HepG2 (cell line): ENCODE measurements at regions not wholly inside any gene's neighbourhood (a gene's known extent, or its start where the extent isn't known, plus 50 kb on each side); places are given as distances from the start of the nearest gene placed in this dataset.

Source experiments
- ATAC-seq: fragments of 200-7000 bp; cut with Tn5 transposase; 3 replicates; pipeline ENCODE4 v1.9.1; 2020; ENCODE audit warnings: mild to moderate bottlenecking, moderate library complexity
- BruUV-seq: library from RNA; stranded (reverse); fragments of 400-500 nt; replicated peaks from 2 replicates; lab custom pipeline; 2021; lab: Mats Ljungman, UMichigan
- CTCF ChIA-PET: fragments of 300-600 bp; formaldehyde crosslinking; extraction: SDS; loops from one replicate; lab custom pipeline; 2021; ENCODE audit warnings: low total read pairs, inconsistent platforms, low intra/inter-chr PET ratio; lab: Yijun Ruan, JAX
- POLR2A ChIA-PET: fragments of 350-600 bp; sonication (Branson Sonifier 250); formaldehyde crosslinking; loops from one replicate; lab custom pipeline; 2020; ENCODE audit warnings: antibody characterized with exemption, inconsistent platforms; lab: Yijun Ruan, JAX
- DNase-seq: peaks from one replicate; pipeline ENCODE4 v3.0.0-alpha.2; 2015; ENCODE audit warnings: low spot score
- FAIRE-seq: peaks from 3 replicates; lab custom pipeline; 2011; peaks lifted over from hg19 to GRCh38; lab: Jason Lieb, UNC
- H2AFZ ChIP-seq: one replicate; pipeline ENCODE4 v1.6.1; 2011; ENCODE audit warnings: low read length, inconsistent platforms
- H3K27ac ChIP-seq: fragments of 300-600 bp; 3 replicates; pipeline ENCODE4 v1.8.0; 2011; ENCODE audit warnings: mixed run types, mild to moderate bottlenecking, mixed read lengths, low read length, inconsistent platforms; ENCODE audit not compliant: insufficient read depth; ENCODE audit errors: extremely low read length
- H3K27me3 ChIP-seq, 2 experiments: fragments of 200-600 bp in 1 of 2; 2 replicates in 1 of 2; 3 replicates in 1 of 2; pipeline versions ENCODE4 v1.6.0 to v1.8.0; 2011; ENCODE audit warnings: low read length in 2 of 2, mild to moderate bottlenecking in 2 of 2, moderate library complexity in 2 of 2, inconsistent platforms in 1 of 2; ENCODE audit not compliant: insufficient read depth in 2 of 2, control insufficient read depth in 1 of 2
- H3K36me3 ChIP-seq, 2 experiments: fragments of 200-600 bp in 1 of 2; replicated peaks in 1 of 2; 2 replicates in 1 of 2; 3 replicates in 1 of 2; pipeline versions ENCODE4 v1.5.1 to v1.8.0; 2011; ENCODE audit warnings: low read length in 2 of 2, inconsistent platforms in 1 of 2; ENCODE audit not compliant: insufficient read depth in 2 of 2, control insufficient read depth in 1 of 2
- H3K4me1 ChIP-seq: 2 replicates; pipeline ENCODE4 v1.5.1; 2012; ENCODE audit warnings: low read length, inconsistent platforms; ENCODE audit not compliant: insufficient read depth
- H3K4me2 ChIP-seq: 2 replicates; pipeline ENCODE4 v1.6.0; 2011; ENCODE audit warnings: low read depth, low read length, inconsistent platforms
- H3K4me3 ChIP-seq, 3 experiments: fragments of 200-600 bp in 1 of 3; sonication (generic), shearing (Covaris generic) in 1 of 3; replicated peaks in 1 of 3; 2 replicates each; pipeline ENCODE4 v1.5.1; 2011 to 2016; ENCODE audit warnings: low read length in 3 of 3, inconsistent platforms in 2 of 3, low read depth in 2 of 3, mild to moderate bottlenecking in 2 of 3, control low read depth in 1 of 3, mixed read lengths in 1 of 3; ENCODE audit not compliant: insufficient read depth in 1 of 3
- H3K79me2 ChIP-seq: one replicate; pipeline ENCODE4 v1.6.1; 2011; ENCODE audit warnings: low read length, inconsistent platforms; ENCODE audit not compliant: insufficient read depth
- H3K9ac ChIP-seq: 2 replicates; pipeline ENCODE4 v1.6.0; 2011; ENCODE audit warnings: mild to moderate bottlenecking, low read depth, low read length, inconsistent platforms; ENCODE audit not compliant: insufficient read depth
- H3K9me3 ChIP-seq: 2 replicates; pipeline ENCODE4 v1.5.1; 2012; ENCODE audit warnings: mild to moderate bottlenecking, low read length
- H4K20me1 ChIP-seq: 2 replicates; pipeline ENCODE4 v1.6.0; 2011; ENCODE audit warnings: inconsistent platforms, mild to moderate bottlenecking, low read length, moderate library complexity; ENCODE audit not compliant: insufficient read depth
- CAMTA2 ChIP-seq: sonication (generic); formaldehyde crosslinking; IDR thresholded peaks from 2 replicates; pipeline ENCODE4 v1.4.0; 2020; ENCODE audit warnings: mild to moderate bottlenecking, missing genetic modification reagents, borderline replicate concordance
- FOXP4 ChIP-seq: sonication (generic); formaldehyde crosslinking; IDR thresholded peaks from 2 replicates; pipeline ENCODE4 v1.4.0; 2020; ENCODE audit warnings: missing genetic modification reagents
- HOXA7 ChIP-seq: sonication (generic); formaldehyde crosslinking; IDR thresholded peaks from 2 replicates; pipeline ENCODE4 v1.8.1; 2022; ENCODE audit warnings: mild to moderate bottlenecking, missing genetic modification reagents, moderate library complexity
- NCOA5 ChIP-seq: sonication (generic); formaldehyde crosslinking; IDR thresholded peaks from 2 replicates; pipeline ENCODE4 v1.4.0; 2020; ENCODE audit warnings: missing genetic modification reagents
- ZKSCAN1 ChIP-seq: fragments of 150-350 bp; IDR thresholded peaks from 2 replicates; pipeline ENCODE4 v1.6.1; 2014; ENCODE audit warnings: low read length
- ZNF883 ChIP-seq: sonication (generic); formaldehyde crosslinking; IDR thresholded peaks from 2 replicates; pipeline ENCODE4 v1.5.1; 2020; ENCODE audit warnings: mild to moderate bottlenecking, missing genetic modification reagents; ENCODE audit errors: not compliant biosample characterization
- WGBS: methylation state at CpG from one replicate; pipeline ENCODE4 v1.1.6; 2017; ENCODE audit warnings: low lambda C conversion rate; 5-methylcytosine and 5-hydroxymethylcytosine counted together
- in situ Hi-C: cut with HindIII; loops from 2 replicates; pipeline ENCODE4 v1.10.0; 2017; ENCODE audit warnings: low pct_unique_long_range_greater_than_20kb; ENCODE audit not compliant: extremely low pct_ligation_motif_present
- intact Hi-C: fragments of 100-400 bp; cut with micrococcal nuclease; formaldehyde crosslinking; loops from one replicate; pipeline ENCODE4 v1.10.0; 2022; ENCODE audit not compliant: unreplicated experiment

GRCh38 chrX:43479850-43480249 is 176.2 kb upstream of the MAOA start:
- no peaks in the 10 kb centered on the region for H3K79me2 ChIP-seq
- no peak overlapping the region for H2AFZ ChIP-seq
- H4K20me1 ChIP-seq = no peaks in the 10 kb centered on the region
- BruUV-seq = no TSS peak
- no peaks in the 10 kb centered on the region for H3K27me3 ChIP-seq
- no peaks in the 10 kb centered on the region for H3K36me3 ChIP-seq
- ChIA-PET CTCF (no interaction called here), POLR2A (no interaction called here)
- intact Hi-C loops = no loop called here
- 6% methylated on average over 4 of the region's 4 CpGs for WGBS
- no peaks in the 10 kb centered on the region for H3K9me3 ChIP-seq
- no peak overlapping the region for H3K4me2 ChIP-seq
- no peak for TF ChIP-seq HOXA7 (CRISPR knock-in tag)
- TF ChIP-seq ZNF883 (CRISPR knock-in tag) = no peak
- TF ChIP-seq FOXP4 (CRISPR knock-in tag) = no peak
- no peak for FAIRE-seq
- H3K4me1 ChIP-seq = no peaks in the 10 kb centered on the region
- ATAC-seq = no peak
- H3K9ac ChIP-seq = no peak overlapping the region
- H3K27ac ChIP-seq = no peak overlapping the region
- no peak for DNase-seq
- no peak overlapping the region for H3K4me3 ChIP-seq
- in situ Hi-C loops = no loop called here

DNA sequence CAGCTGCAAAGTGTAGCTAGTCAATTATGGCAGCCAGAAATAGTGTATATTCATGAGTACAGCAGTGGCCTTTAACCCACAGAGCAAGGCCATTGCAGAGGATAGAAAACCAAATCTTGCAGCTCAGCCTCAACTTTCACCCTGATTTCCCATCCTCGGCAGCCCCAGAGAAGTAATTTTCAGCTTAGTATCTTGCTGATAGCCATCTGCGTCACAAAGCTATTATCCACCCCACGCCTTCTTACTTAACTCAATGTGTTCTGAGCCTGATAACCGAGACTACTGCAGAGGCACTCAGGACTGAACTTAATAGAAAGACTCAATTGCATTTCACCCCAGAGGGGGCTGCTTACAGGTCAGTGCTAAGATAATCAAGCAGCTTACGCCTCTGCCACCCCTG is 174.5 kb upstream of the MAOA start:
- POLR2A ChIA-PET = no interaction called here
- intact Hi-C loops = no loop called here
- CTCF ChIA-PET = no interaction called here
- no peaks in the 10 kb centered on the region for H3K36me3 ChIP-seq
- H2AFZ ChIP-seq = no peak overlapping the region
- TF ChIP-seq ZKSCAN1 = no peak
- TF ChIP-seq CAMTA2 = no peak
- no peak for TF ChIP-seq NCOA5 (CRISPR knock-in tag)
- BruUV-seq = no TSS peak
- no peak overlapping the region for H3K4me3 ChIP-seq
- ATAC-seq = no peak
- H3K79me2 ChIP-seq = no peaks in the 10 kb centered on the region
- H3K9ac ChIP-seq = no peak overlapping the region
- no peak overlapping the region for H3K27ac ChIP-seq
- H3K4me2 ChIP-seq = no peak overlapping the region
- H3K9me3 ChIP-seq = no peaks in the 10 kb centered on the region
- FAIRE-seq = no peak
- no peaks in the 10 kb centered on the region for H3K4me1 ChIP-seq
- no peak for DNase-seq
- in situ Hi-C loops = no loop called here
- H4K20me1 ChIP-seq = no peaks in the 10 kb centered on the region
- H3K27me3 ChIP-seq = no peaks in the 10 kb centered on the region
- WGBS = 64% methylated on average over 1 of the region's 5 CpGs
